SU-DHL-6 (cell line): ENCODE measurements at regions not wholly inside any gene's neighbourhood (a gene's known extent, or its start where the extent isn't known, plus 50 kb on each side); places are given as distances from the start of the nearest gene placed in this dataset.

Source experiments
- H2AFZ ChIP-seq: fragments of 200-600 bp; sonication (generic); 2 replicates; pipeline ENCODE4 v1.6.1; 2014; ENCODE audit warnings: low read depth, mild to moderate bottlenecking, moderate library complexity, mixed read lengths, antibody characterized with exemption, low read length; ENCODE audit not compliant: severe bottlenecking
- H3F3A ChIP-seq: fragments of 200-600 bp; shearing (Covaris generic); 2 replicates; pipeline ENCODE4 v1.6.0; 2016; ENCODE audit warnings: antibody characterized with exemption, mild to moderate bottlenecking; ENCODE audit not compliant: insufficient read depth
- H3K27ac ChIP-seq: fragments of 200-600 bp; sonication (generic); 2 replicates; pipeline ENCODE4 v1.5.1; 2016; ENCODE audit warnings: low read depth, mild to moderate bottlenecking, low read length, moderate library complexity, mixed read lengths
- H3K27me3 ChIP-seq: fragments of 200-600 bp; sonication (generic), shearing (Covaris generic); 2 replicates; pipeline ENCODE4 v1.6.0; 2014; ENCODE audit warnings: mild to moderate bottlenecking, low read length
- H3K36me3 ChIP-seq: fragments of 200-600 bp; sonication (generic); 2 replicates; pipeline ENCODE4 v1.6.1; 2014; ENCODE audit warnings: mild to moderate bottlenecking, low read length, mixed read lengths
- H3K4me2 ChIP-seq: fragments of 300-600, 200-600 bp; shearing (Covaris generic), sonication (generic); 2 replicates; pipeline ENCODE4 v1.6.0; 2014; ENCODE audit warnings: low read length, low read depth, mild to moderate bottlenecking; ENCODE audit not compliant: poor library complexity, severe bottlenecking
- H3K4me3 ChIP-seq: fragments of 200-600 bp; sonication (generic); 2 replicates; pipeline ENCODE4 v1.5.1; 2014; ENCODE audit warnings: antibody characterized with exemption, low read length, mild to moderate bottlenecking, mixed read lengths; ENCODE audit not compliant: insufficient read depth, poor library complexity, severe bottlenecking
- H3K79me2 ChIP-seq: fragments of 200-600 bp; sonication (generic); 2 replicates; pipeline ENCODE4 v1.6.1; 2014; ENCODE audit warnings: mild to moderate bottlenecking, low read length, moderate library complexity; ENCODE audit not compliant: insufficient read depth
- H3K9ac ChIP-seq: fragments of 200-600 bp; sonication (generic); 2 replicates; pipeline ENCODE4 v1.7.0; 2014; ENCODE audit warnings: mild to moderate bottlenecking, low read length
- H3K9me2 ChIP-seq: fragments of 200-600 bp; sonication (generic); replicated peaks from 2 replicates; pipeline ENCODE4 v1.6.1; 2014; ENCODE audit warnings: low read length; ENCODE audit not compliant: insufficient read depth
- H3K9me3 ChIP-seq: fragments of 200-600 bp; sonication (generic); 2 replicates; pipeline ENCODE4 v1.6.1; 2014; ENCODE audit warnings: low read length, mixed read lengths; ENCODE audit not compliant: insufficient read depth
- H4K20me1 ChIP-seq: fragments of 200-600 bp; sonication (generic); 2 replicates; pipeline ENCODE4 v1.6.1; 2014; ENCODE audit warnings: low read depth, mild to moderate bottlenecking, antibody characterized with exemption, low read length, moderate library complexity, mixed read lengths
- EZH2phosphoT487 ChIP-seq: fragments of 200-600 bp; sonication (generic), shearing (Covaris generic); conservative IDR thresholded peaks from 2 replicates; pipeline ENCODE4 v1.6.1; 2018; ENCODE audit warnings: mild to moderate bottlenecking, antibody characterized with exemption, low read length, moderate library complexity, mixed read lengths
- TF ChIP-seq, protein P1 (sequence below): fragments of 200-600 bp; sonication (generic); IDR thresholded peaks from one replicate; pipeline ENCODE4 v1.5.1; 2017; ENCODE audit warnings: antibody characterized with exemption, mild to moderate bottlenecking, low read length, moderate library complexity; ENCODE audit not compliant: insufficient read depth, poor library complexity, severe bottlenecking

DNA sequence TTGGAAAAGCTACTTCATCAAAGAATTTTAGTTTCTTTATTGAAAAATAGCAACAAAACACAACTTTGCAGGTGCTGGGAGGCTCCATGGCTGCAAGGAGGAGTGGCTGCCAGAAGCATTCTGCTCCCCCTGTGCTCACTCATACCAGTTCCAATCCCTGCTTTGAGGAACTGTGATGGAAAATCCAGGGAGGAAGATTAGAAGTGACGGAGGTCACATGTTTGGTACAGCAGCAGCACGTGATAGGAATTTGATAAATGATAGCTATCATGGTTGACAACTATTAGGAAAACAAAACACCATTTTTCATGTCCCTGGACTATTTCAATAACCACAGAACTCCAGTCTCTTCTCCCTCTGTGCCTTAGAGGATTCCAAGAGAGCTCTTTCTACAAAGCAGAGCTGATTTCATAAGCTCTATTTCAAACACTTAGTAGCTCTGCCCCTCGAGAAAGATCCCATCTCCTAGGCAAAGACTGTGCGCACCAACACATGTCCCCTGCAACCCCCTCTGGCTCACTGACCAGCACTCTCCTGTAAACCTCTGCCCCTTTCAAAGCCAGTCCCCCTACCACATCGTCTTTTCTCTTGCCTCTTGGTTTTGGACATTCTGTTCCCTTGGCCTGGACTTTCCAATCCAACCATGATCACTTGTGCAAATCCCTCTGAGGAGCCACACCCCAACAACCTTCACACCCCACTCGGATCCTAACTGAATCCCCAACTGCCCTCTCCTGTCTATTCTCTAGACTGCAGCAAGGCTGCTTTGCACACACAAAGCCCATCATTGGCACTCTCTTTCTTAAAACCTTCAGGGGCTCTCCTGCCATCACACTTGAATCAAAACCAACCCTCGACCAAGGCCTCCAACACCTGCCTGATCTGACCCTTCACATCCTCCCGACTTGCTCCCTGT, 352.4 kb upstream of the PKDCC start:
- H3K27ac ChIP-seq, result no peak overlapping the region
- H3K36me3 ChIP-seq, result no peaks in the 10 kb centered on the region
- no peaks in the 10 kb centered on the region for H3K27me3 ChIP-seq
- no peaks in the 10 kb centered on the region for H3K79me2 ChIP-seq
- TF ChIP-seq, protein P1, sequence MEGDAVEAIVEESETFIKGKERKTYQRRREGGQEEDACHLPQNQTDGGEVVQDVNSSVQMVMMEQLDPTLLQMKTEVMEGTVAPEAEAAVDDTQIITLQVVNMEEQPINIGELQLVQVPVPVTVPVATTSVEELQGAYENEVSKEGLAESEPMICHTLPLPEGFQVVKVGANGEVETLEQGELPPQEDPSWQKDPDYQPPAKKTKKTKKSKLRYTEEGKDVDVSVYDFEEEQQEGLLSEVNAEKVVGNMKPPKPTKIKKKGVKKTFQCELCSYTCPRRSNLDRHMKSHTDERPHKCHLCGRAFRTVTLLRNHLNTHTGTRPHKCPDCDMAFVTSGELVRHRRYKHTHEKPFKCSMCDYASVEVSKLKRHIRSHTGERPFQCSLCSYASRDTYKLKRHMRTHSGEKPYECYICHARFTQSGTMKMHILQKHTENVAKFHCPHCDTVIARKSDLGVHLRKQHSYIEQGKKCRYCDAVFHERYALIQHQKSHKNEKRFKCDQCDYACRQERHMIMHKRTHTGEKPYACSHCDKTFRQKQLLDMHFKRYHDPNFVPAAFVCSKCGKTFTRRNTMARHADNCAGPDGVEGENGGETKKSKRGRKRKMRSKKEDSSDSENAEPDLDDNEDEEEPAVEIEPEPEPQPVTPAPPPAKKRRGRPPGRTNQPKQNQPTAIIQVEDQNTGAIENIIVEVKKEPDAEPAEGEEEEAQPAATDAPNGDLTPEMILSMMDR, result no peak
- no peak for TF ChIP-seq EZH2phosphoT487
- H2AFZ ChIP-seq, result no peak overlapping the region
- no peaks in the 10 kb centered on the region for H3K9me2 ChIP-seq
- H3K4me2 ChIP-seq, result no peak overlapping the region
- H3K4me3 ChIP-seq, result no peak overlapping the region
- H3K9ac ChIP-seq, result no peak overlapping the region
- no peaks in the 10 kb centered on the region for H3K9me3 ChIP-seq
- no peaks in the 10 kb centered on the region for H4K20me1 ChIP-seq
- no peaks in the 10 kb centered on the region for H3F3A ChIP-seq

GRCh38 chr2:41697389-41697788, 350.4 kb upstream of the PKDCC start:
- H3K27me3 ChIP-seq, result no peaks in the 10 kb centered on the region

GRCh38 chr2:41698678-41699422, 349.0 kb upstream of the PKDCC start:
- TF ChIP-seq EZH2phosphoT487, result no peak
- TF ChIP-seq, protein P1, result peak; percentile 44
- Histone ChIP-seq H3K9ac (no peak overlapping the region), H3F3A (no peaks in the 10 kb centered on the region), H4K20me1 (no peaks in the 10 kb centered on the region), H3K9me3 (no peaks in the 10 kb centered on the region), H3K4me3 (no peak overlapping the region), H2AFZ (no peak overlapping the region), H3K36me3 (no peaks in the 10 kb centered on the region), H3K9me2 (no peaks in the 10 kb centered on the region), H3K4me2 (no peak overlapping the region), H3K27ac (no peak overlapping the region), H3K27me3 (no peaks in the 10 kb centered on the region), H3K79me2 (no peaks in the 10 kb centered on the region)

More at GRCh38 chr2:41697389-41697788, 350.4 kb upstream of the PKDCC start:
- H3F3A ChIP-seq, result no peaks in the 10 kb centered on the region
- no peak overlapping the region for H3K27ac ChIP-seq
- H3K9ac ChIP-seq, result no peak overlapping the region
- H3K9me2 ChIP-seq, result no peaks in the 10 kb centered on the region
- H3K9me3 ChIP-seq, result no peaks in the 10 kb centered on the region
- H3K4me2 ChIP-seq, result no peak overlapping the region
- H3K79me2 ChIP-seq, result no peaks in the 10 kb centered on the region
- H4K20me1 ChIP-seq, result no peaks in the 10 kb centered on the region
- no peak overlapping the region for H2AFZ ChIP-seq
- TF ChIP-seq, protein P1, result no peak
- no peak for TF ChIP-seq EZH2phosphoT487
- no peak overlapping the region for H3K4me3 ChIP-seq
- no peaks in the 10 kb centered on the region for H3K36me3 ChIP-seq
